GM23248 (cell line): ENCODE measurements at regions not wholly inside any gene's neighbourhood (a gene's known extent, or its start where the extent isn't known, plus 50 kb on each side); places are given as distances from the start of the nearest gene placed in this dataset.

ENCODE experiments used
- DNase-seq: peaks from one replicate; pipeline ENCODE4 v3.0.0-alpha.2; 2015
- H2AFZ ChIP-seq: fragments of 200-600 bp; sonication (generic); 2 replicates; pipeline ENCODE4 v1.6.1; 2016; ENCODE audit warnings: antibody characterized with exemption
- H3F3A ChIP-seq: fragments of 200-600 bp; sonication (generic); 2 replicates; pipeline ENCODE4 v1.6.1; 2016; ENCODE audit warnings: mild to moderate bottlenecking, antibody characterized with exemption, mixed run types; ENCODE audit not compliant: insufficient read depth
- H3K27ac ChIP-seq: fragments of 200-600 bp; sonication (generic); 2 replicates; pipeline ENCODE4 v1.5.1; 2016; ENCODE audit warnings: mild to moderate bottlenecking
- H3K27me3 ChIP-seq: fragments of 200-600 bp; sonication (generic); replicated peaks from 2 replicates; pipeline ENCODE4 v1.6.1; 2016; ENCODE audit warnings: mild to moderate bottlenecking; ENCODE audit not compliant: insufficient read depth
- H3K36me3 ChIP-seq: fragments of 200-600 bp; sonication (generic); 2 replicates; pipeline ENCODE4 v1.6.1; 2016; ENCODE audit warnings: low read depth, mild to moderate bottlenecking
- H3K4me1 ChIP-seq: fragments of 200-600 bp; sonication (generic); 2 replicates; pipeline ENCODE4 v1.6.1; 2016; ENCODE audit warnings: mild to moderate bottlenecking; ENCODE audit not compliant: insufficient read depth
- H3K4me2 ChIP-seq: fragments of 200-600 bp; sonication (generic); one replicate; pipeline ENCODE4 v1.6.1; 2016; ENCODE audit warnings: mild to moderate bottlenecking; ENCODE audit not compliant: unreplicated experiment
- H3K4me3 ChIP-seq: fragments of 200-600 bp; sonication (generic); 2 replicates; pipeline ENCODE4 v1.5.1; 2016; ENCODE audit warnings: mild to moderate bottlenecking
- H3K79me2 ChIP-seq: fragments of 200-600 bp; sonication (generic); 2 replicates; pipeline ENCODE4 v1.6.1; 2016; ENCODE audit warnings: mild to moderate bottlenecking; ENCODE audit not compliant: insufficient read depth
- H3K9ac ChIP-seq: fragments of 200-600 bp; sonication (generic); 2 replicates; pipeline ENCODE4 v1.6.1; 2016; ENCODE audit warnings: mild to moderate bottlenecking
- H3K9me2 ChIP-seq: fragments of 200-600 bp; sonication (generic); 2 replicates; pipeline ENCODE4 v1.6.1; 2016; ENCODE audit warnings: mixed run types, mild to moderate bottlenecking, moderate library complexity; ENCODE audit not compliant: insufficient read depth
- H3K9me3 ChIP-seq: fragments of 200-600 bp; sonication (generic); one replicate; pipeline ENCODE4 v1.6.1; 2017; ENCODE audit warnings: low read depth
- H4K20me1 ChIP-seq: fragments of 200-600 bp; sonication (generic); 2 replicates; pipeline ENCODE4 v1.6.0; 2016; ENCODE audit not compliant: insufficient read depth
- EZH2 ChIP-seq: fragments of 200-600 bp; sonication (generic); IDR thresholded peaks from 2 replicates; pipeline ENCODE4 v1.6.1; 2018; ENCODE audit warnings: antibody characterized with exemption, mild to moderate bottlenecking; ENCODE audit not compliant: insufficient read depth, poor library complexity, severe bottlenecking
- EZH2phosphoT487 ChIP-seq: fragments of 200-600 bp; sonication (generic); IDR thresholded peaks from 2 replicates; pipeline ENCODE4 v1.6.1; 2018; ENCODE audit warnings: antibody characterized with exemption, moderate library complexity, mild to moderate bottlenecking, low read depth; ENCODE audit not compliant: insufficient read depth
- WGBS, 2 experiments: methylation state at CpG; one replicate each; pipeline ENCODE4 v1.1.6; 2015 to 2017; ENCODE audit warnings: low lambda C conversion rate in 2 of 2, low coverage in 1 of 2; ENCODE audit errors: missing lambda C conversion rate in 2 of 2; 5-methylcytosine and 5-hydroxymethylcytosine counted together
- in situ Hi-C: fragments of 300-500 bp; cut with MboI; formaldehyde crosslinking; loops from 2 replicates; pipeline ENCODE4 v1.15.0; 2020

- 71 to 74% methylated on average over 4 of the region's 4 CpGs for WGBS, 2 experiments
These were observed 195.5 kb upstream of the ACVR2A start for GRCh38 chr2:147649286-147649685.

GRCh38 chr2:147648471-147648870, 196.4 kb upstream of the ACVR2A start:
- Histone ChIP-seq H2AFZ (no peak overlapping the region), H3K9me2 (no peaks in the 10 kb centered on the region), H3K79me2 (no peaks in the 10 kb centered on the region), H3K9me3 (no peaks in the 10 kb centered on the region), H3K4me3 (no peak overlapping the region), H3K27ac (no peak overlapping the region), H4K20me1 (no peaks in the 10 kb centered on the region), H3K27me3 (no peaks in the 10 kb centered on the region; the same call in 1 of the 2 replicates), H3K4me2 (no peak overlapping the region), H3F3A (no peaks in the 10 kb centered on the region), H3K36me3 (no peaks in the 10 kb centered on the region), H3K9ac (no peak overlapping the region), H3K4me1 (no peaks in the 10 kb centered on the region)
- 55 to 58% methylated on average over 3 of the region's 3 CpGs for WGBS, 2 experiments
- no peak for DNase-seq
- TF ChIP-seq EZH2phosphoT487: no peak
- no peak for TF ChIP-seq EZH2
- in situ Hi-C loops: no loop called here

More at GRCh38 chr2:147649286-147649685, 195.5 kb upstream of the ACVR2A start:
- Histone ChIP-seq H3K9me2 (no peaks in the 10 kb centered on the region), H3K4me1 (no peaks in the 10 kb centered on the region), H3K9ac (no peak overlapping the region), H3K9me3 (no peaks in the 10 kb centered on the region), H3K36me3 (no peaks in the 10 kb centered on the region), H3K27ac (no peak overlapping the region), H4K20me1 (no peaks in the 10 kb centered on the region), H3K79me2 (no peaks in the 10 kb centered on the region), H3F3A (no peaks in the 10 kb centered on the region), H2AFZ (no peak overlapping the region), H3K4me3 (no peak overlapping the region), H3K27me3 (no peaks in the 10 kb centered on the region; the same call in 1 of the 2 replicates), H3K4me2 (no peak overlapping the region)
- DNase-seq: no peak
- in situ Hi-C loops: no loop called here
- TF ChIP-seq EZH2phosphoT487 (no peak), EZH2 (no peak)

- no peaks in the 10 kb centered on the region for H3K9me3 ChIP-seq
- H3K79me2 ChIP-seq: no peaks in the 10 kb centered on the region
- H3K9ac ChIP-seq: no peak overlapping the region
- no peak for DNase-seq
- no peak overlapping the region for H2AFZ ChIP-seq
- no peak overlapping the region for H3K27ac ChIP-seq
- H3K27me3 ChIP-seq: no peaks in the 10 kb centered on the region; the same call in 1 of the 2 replicates
- in situ Hi-C loops: no loop called here
- H3K36me3 ChIP-seq: no peaks in the 10 kb centered on the region
- no peak overlapping the region for H3K4me2 ChIP-seq
- no peaks in the 10 kb centered on the region for H3F3A ChIP-seq
- WGBS, 2 experiments: 76 to 81% methylated on average over 3 of the region's 3 CpGs
- H3K9me2 ChIP-seq: no peaks in the 10 kb centered on the region
- no peak overlapping the region for H3K4me3 ChIP-seq
- H4K20me1 ChIP-seq: no peaks in the 10 kb centered on the region
- H3K4me1 ChIP-seq: no peaks in the 10 kb centered on the region
- TF ChIP-seq EZH2 (no peak), EZH2phosphoT487 (no peak)
These were observed 197.0 kb upstream of the ACVR2A start for GRCh38 chr2:147647816-147648215.

- Histone ChIP-seq H3K36me3 (no peaks in the 10 kb centered on the region), H3K9me3 (no peaks in the 10 kb centered on the region), H2AFZ (no peak overlapping the region), H3K79me2 (no peaks in the 10 kb centered on the region), H4K20me1 (no peaks in the 10 kb centered on the region), H3K27ac (no peak overlapping the region), H3K4me3 (no peak overlapping the region), H3K9me2 (no peaks in the 10 kb centered on the region), H3K4me2 (no peak overlapping the region), H3K9ac (no peak overlapping the region), H3F3A (no peaks in the 10 kb centered on the region), H3K4me1 (no peaks in the 10 kb centered on the region), H3K27me3 (no peaks in the 10 kb centered on the region; the same call in 1 of the 2 replicates)
- 58 to 60% methylated on average over 7 of the region's 7 CpGs for WGBS, 2 experiments
- in situ Hi-C loops: no loop called here
- TF ChIP-seq EZH2 (no peak), EZH2phosphoT487 (no peak)
- no peak for DNase-seq
These were observed 197.9 kb upstream of the ACVR2A start for GRCh38 chr2:147646818-147647468.
